ENCODE measurements at regions not wholly inside any gene's neighbourhood (a gene's known extent, or its start where the extent isn't known, plus 50 kb on each side); places are given as distances from the start of the nearest gene placed in this dataset.

- Histone ChIP-seq H3K23me2 (ENCODE audit: insufficient read length, low read depth, low read length, poor library complexity, severe bottlenecking) (no peaks in the 10 kb centered on the region), H3K79me2 (ENCODE audit: insufficient read depth, low read length) (no peaks in the 10 kb centered on the region), H3K9me3 (ENCODE audit: control insufficient read depth, low read depth, low read length) (no peaks in the 10 kb centered on the region), H3K79me1 (ENCODE audit: insufficient read depth, low read depth, low read length, poor library complexity, severe bottlenecking) (no peaks in the 10 kb centered on the region), H3K27me3 (ENCODE audit: insufficient read depth, low read length) (no peaks in the 10 kb centered on the region), H4K91ac (ENCODE audit: insufficient read length, low read depth, low read length) (no peak overlapping the region), H3K4me1 (ENCODE audit: insufficient read depth, low read length) (no peaks in the 10 kb centered on the region), H4K5ac (ENCODE audit: insufficient read length, low read depth, low read length) (no peak overlapping the region), H2BK12ac (ENCODE audit: insufficient read length, low read depth, low read length) (no peak overlapping the region), H3K4me2 (ENCODE audit: insufficient read depth, insufficient read length, low read length) (no peak overlapping the region), H3K18ac (ENCODE audit: insufficient read length, low read depth, low read length) (no peak overlapping the region), H4K20me1 (ENCODE audit: control insufficient read depth, insufficient read depth, insufficient read length) (no peaks in the 10 kb centered on the region), H2AK5ac (ENCODE audit: insufficient read length, low read length) (no peak overlapping the region), H2BK5ac (ENCODE audit: insufficient read length, low read length) (no peak overlapping the region), H3K56ac (ENCODE audit: insufficient read length, low read depth, low read length) (no peak overlapping the region), H2BK120ac (ENCODE audit: low read depth, low read length, poor library complexity, severe bottlenecking) (no peak overlapping the region), H3K9ac (ENCODE audit: extremely low read depth, insufficient read length, low read length) (no peak overlapping the region), H3T11ph (ENCODE audit: low read length) (no peak overlapping the region), H3K14ac (ENCODE audit: insufficient read depth, low read length) (no peak overlapping the region), H3K23ac (ENCODE audit: insufficient read length, low read depth, low read length) (no peak overlapping the region), H2BK20ac (ENCODE audit: low read depth, low read length, poor library complexity, severe bottlenecking) (no peak overlapping the region), H2AFZ (ENCODE audit: low read length) (no peak overlapping the region), H2BK15ac (ENCODE audit: low read depth, low read length) (no peak overlapping the region), H3K27ac (ENCODE audit: insufficient read length, low read depth, low read length) (no peak overlapping the region), H4K8ac (replicated peaks; ENCODE audit: insufficient read length, low read depth, low read length) (no peak overlapping the region), H3K4ac (ENCODE audit: low read depth, low read length) (no peak overlapping the region)
- Mint-ChIP-seq H3K36me3 (ENCODE audit: insufficient read depth in 1 of 3, low read depth in 3 of 3) (no peaks in the 10 kb centered on the region), H3K27me3 (ENCODE audit: low read depth) (peaks cover 12% of the 10 kb centered on the region), H3K27ac (peak overlapping the region in 2 of 3 experiments; percentile 63 to 71; a peak in 2 of 7 replicates), H3K4me1 (peaks cover 2 to 8% of the 10 kb centered on the region in 2 experiments; a peak in 2 of 4 replicates), H3K9me3 (no peaks in the 10 kb centered on the region), H3K4me3 (no peak overlapping the region)
- TF ChIP-seq CTCF (conservative IDR thresholded peaks at IDR 0.05), result no peak
- DNase-seq, result no peak
- no CpG with 5 or more reads among the region's 8 CpGs for WGBS (ENCODE audit: extremely low coverage, insufficient read length, low lambda C conversion rate)
Observed at GRCh38 chr3:139260793-139261736, 82.8 kb upstream of the MRPS22 start.
